OCI-LY3 (cell line): ENCODE measurements at regions not wholly inside any gene's neighbourhood (a gene's known extent, or its start where the extent isn't known, plus 50 kb on each side); places are given as distances from the start of the nearest gene placed in this dataset.
"Not testable (repeated sequence)": the region's sequence is repeated elsewhere in the genome, so short reads cannot be mapped to it uniquely, and the experiment has no call there.

ENCODE experiments used
- H2AFZ ChIP-seq: fragments of 200-600, 300-600 bp; shearing (Covaris generic); 2 replicates; pipeline ENCODE4 v1.6.0; 2014; ENCODE audit warnings: antibody characterized with exemption, low read depth, low read length
- H3K27ac ChIP-seq: fragments of 200-600, 300-600 bp; sonication (generic); 2 replicates; pipeline ENCODE4 v1.5.1; 2014; ENCODE audit warnings: mild to moderate bottlenecking, low read length, moderate library complexity, mixed read lengths
- H3K27me3 ChIP-seq: fragments of 200-600, 300-600 bp; sonication (generic); 2 replicates; pipeline ENCODE4 v1.6.1; 2014; ENCODE audit warnings: low read depth, low read length, mixed read lengths
- H3K36me3 ChIP-seq: fragments of 200-600, 300-600 bp; sonication (generic); replicated peaks from 2 replicates; pipeline ENCODE3; 2014; ENCODE audit warnings: low read depth, low read length, mixed read lengths
- H3K4me1 ChIP-seq: fragments of 300-600, 200-600 bp; sonication (generic); 2 replicates; pipeline ENCODE4 v1.6.1; 2014; ENCODE audit warnings: low read length, mixed read lengths
- H3K4me2 ChIP-seq: fragments of 200-600, 300-600 bp; sonication (generic); 2 replicates; pipeline ENCODE4 v1.6.1; 2014; ENCODE audit warnings: low read length, mixed read lengths
- H3K4me3 ChIP-seq: fragments of 300-600, 200-600 bp; sonication (generic); 2 replicates; pipeline ENCODE4 v1.5.1; 2014; ENCODE audit warnings: antibody characterized with exemption, mild to moderate bottlenecking, low read length, moderate library complexity
- H3K79me2 ChIP-seq: fragments of 300-600, 200-600 bp; shearing (Covaris generic); 2 replicates; pipeline ENCODE4 v1.6.1; 2014; ENCODE audit warnings: mild to moderate bottlenecking, low read length, mixed read lengths
- H3K9ac ChIP-seq: fragments of 300-600, 200-600 bp; shearing (Covaris generic); 2 replicates; pipeline ENCODE4 v1.6.0; 2014; ENCODE audit warnings: mild to moderate bottlenecking, low read length, moderate library complexity
- H3K9me3 ChIP-seq: fragments of 200-600, 300-600 bp; shearing (Covaris generic); 2 replicates; pipeline ENCODE4 v1.6.1; 2014; ENCODE audit warnings: low read length, mixed read lengths; ENCODE audit not compliant: insufficient read depth
- H4K20me1 ChIP-seq: fragments of 200-600, 300-600 bp; sonication (generic); 2 replicates; pipeline ENCODE4 v1.6.1; 2016; ENCODE audit warnings: low read length, mixed read lengths; ENCODE audit not compliant: insufficient read depth
- CTCF ChIP-seq: fragments of 200-600, 300-600 bp; sonication (generic); IDR thresholded peaks from 2 replicates; pipeline ENCODE4 v1.5.1; 2014; ENCODE audit warnings: antibody characterized with exemption, low read length, low read depth
- EZH2phosphoT487 ChIP-seq: fragments of 200-600 bp; shearing (Covaris generic); IDR thresholded peaks from 2 replicates; pipeline ENCODE4 v1.6.1; 2018; ENCODE audit warnings: antibody characterized with exemption, mixed run types, low read depth

DNA sequence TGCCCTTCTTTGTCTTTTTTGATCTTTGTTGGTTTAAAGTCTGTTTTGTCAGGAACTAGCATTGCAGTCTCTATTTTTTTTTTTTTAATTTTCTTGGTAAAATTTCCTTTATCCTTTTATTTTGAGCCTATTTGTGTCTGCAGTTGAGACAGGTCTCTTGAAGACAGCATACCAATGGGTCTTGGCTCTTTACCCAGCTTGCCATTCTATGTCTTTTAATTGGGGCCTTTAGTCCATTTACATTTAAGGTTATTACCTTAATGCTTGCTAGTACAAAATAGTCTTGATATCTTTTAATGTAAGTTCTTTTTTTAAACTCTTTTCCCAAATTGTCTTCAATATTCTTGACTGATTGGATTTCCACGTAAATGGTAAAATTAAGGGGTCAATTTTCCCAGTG, 398.3 kb upstream of the CHRM2 start:
- Histone ChIP-seq H3K36me3 (no peaks in the 10 kb centered on the region), H4K20me1 (no peaks in the 10 kb centered on the region), H3K27ac (no peak overlapping the region), H3K4me1 (no peaks in the 10 kb centered on the region), H2AFZ (no peak overlapping the region), H3K4me3 (no peak overlapping the region), H3K9me3 (no peaks in the 10 kb centered on the region), H3K79me2 (no peaks in the 10 kb centered on the region), H3K9ac (no peak overlapping the region), H3K4me2 (no peak overlapping the region), H3K27me3 (no peaks in the 10 kb centered on the region)
- TF ChIP-seq EZH2phosphoT487 = no peak
- no peak for TF ChIP-seq CTCF

GRCh38 chr7:136452949-136453348, 415.5 kb upstream of the CHRM2 start:
- no peaks in the 10 kb centered on the region for H3K27me3 ChIP-seq
- no peaks in the 10 kb centered on the region for H4K20me1 ChIP-seq
- H3K4me1 ChIP-seq = no peaks in the 10 kb centered on the region

GRCh38 chr7:136446751-136447150, 421.7 kb upstream of the CHRM2 start:
- no peak overlapping the region for H2AFZ ChIP-seq
- H3K4me3 ChIP-seq = no peak overlapping the region
- no peak overlapping the region for H3K4me2 ChIP-seq
- H3K36me3 ChIP-seq = no peaks in the 10 kb centered on the region
- H4K20me1 ChIP-seq = no peaks in the 10 kb centered on the region
- H3K4me1 ChIP-seq = no peaks in the 10 kb centered on the region
- no peak overlapping the region for H3K27ac ChIP-seq
- H3K27me3 ChIP-seq = no peaks in the 10 kb centered on the region
- H3K9me3 ChIP-seq = no peaks in the 10 kb centered on the region
- no peaks in the 10 kb centered on the region for H3K79me2 ChIP-seq
- no peak overlapping the region for H3K9ac ChIP-seq
- TF ChIP-seq EZH2phosphoT487 = no peak
- TF ChIP-seq CTCF = no peak

More at GRCh38 chr7:136452949-136453348, 415.5 kb upstream of the CHRM2 start:
- Histone ChIP-seq H3K27ac (no peak overlapping the region), H3K36me3 (no peaks in the 10 kb centered on the region), H3K4me3 (no peak overlapping the region), H3K4me2 (no peak overlapping the region), H3K9ac (no peak overlapping the region), H3K9me3 (no peaks in the 10 kb centered on the region), H3K79me2 (no peaks in the 10 kb centered on the region), H2AFZ (no peak overlapping the region)
- TF ChIP-seq EZH2phosphoT487 = no peak
- no peak for TF ChIP-seq CTCF

DNA sequence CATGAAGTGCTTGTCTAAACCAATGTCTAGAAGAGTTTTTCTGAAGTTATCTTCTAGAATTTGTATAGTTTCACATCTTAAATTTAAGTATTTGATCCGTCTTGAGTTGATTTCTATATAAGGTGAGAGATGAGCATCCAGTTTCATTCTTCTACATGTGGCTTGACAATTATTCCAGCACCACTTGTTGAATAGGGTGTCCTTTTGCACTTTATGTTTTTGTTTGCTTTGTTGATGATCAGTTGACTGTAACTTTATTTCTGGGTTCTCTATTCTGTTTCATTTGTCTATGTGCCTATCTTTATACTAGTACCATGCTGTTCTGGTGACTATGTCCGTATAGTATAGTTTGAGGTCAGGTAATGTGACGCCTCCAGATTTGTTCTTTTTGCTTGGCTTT, 426.6 kb upstream of the CHRM2 start:
- no peak overlapping the region for H3K9ac ChIP-seq
- no peak overlapping the region for H2AFZ ChIP-seq
- H3K4me1 ChIP-seq = no peaks in the 10 kb centered on the region
- no peak overlapping the region for H3K27ac ChIP-seq
- no peak overlapping the region for H3K4me3 ChIP-seq
- no peaks in the 10 kb centered on the region for H3K9me3 ChIP-seq
- no peaks in the 10 kb centered on the region for H3K79me2 ChIP-seq
- no peaks in the 10 kb centered on the region for H4K20me1 ChIP-seq
- TF ChIP-seq CTCF (no peak), EZH2phosphoT487 (no peak)
- H3K4me2 ChIP-seq = no peak overlapping the region
- no peaks in the 10 kb centered on the region for H3K27me3 ChIP-seq
- no peaks in the 10 kb centered on the region for H3K36me3 ChIP-seq

DNA sequence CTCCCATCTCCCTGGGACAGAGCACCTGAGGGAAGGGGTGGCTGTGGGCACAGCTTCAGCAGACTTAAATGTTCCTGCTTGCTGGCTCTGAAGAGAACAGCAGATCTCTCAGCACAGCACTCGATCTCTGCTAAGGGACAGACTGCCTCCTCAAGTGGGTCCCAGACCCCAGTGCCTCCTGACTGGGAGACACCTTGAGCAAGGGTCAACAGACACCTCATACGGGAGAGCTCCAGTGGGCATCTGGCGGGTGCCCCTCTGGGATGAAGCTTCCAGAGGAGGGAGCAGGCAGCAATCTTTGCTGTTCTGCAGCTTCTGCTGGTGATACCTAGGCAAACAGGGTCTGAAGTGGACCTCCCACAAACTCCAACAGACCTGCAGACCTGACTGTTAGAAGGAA, 436.7 kb upstream of the CHRM2 start:
- H3K4me3 ChIP-seq = not testable (repeated sequence)

More for the DNA sequence above, 436.7 kb upstream of the CHRM2 start:
- H3K79me2 ChIP-seq, H2AFZ ChIP-seq, H3K36me3 ChIP-seq, H3K27me3 ChIP-seq, H4K20me1 ChIP-seq, H3K9ac ChIP-seq, H3K27ac ChIP-seq, H3K9me3 ChIP-seq, H3K4me1 ChIP-seq, H3K4me2 ChIP-seq: not testable (repeated sequence)
